Stomach (tissue), 8 donors: ENCODE measurements at regions not wholly inside any gene's neighbourhood (a gene's known extent, or its start where the extent isn't known, plus 50 kb on each side); places are given as distances from the start of the nearest gene placed in this dataset.

Experiments
- DNase-seq, 2 donors: peaks; one replicate each; pipeline versions ENCODE4 v3.0.0 to v3.0.0-alpha.2; 2013 to 2019
- H3K27ac ChIP-seq, 5 donors: fragments of 200-600 bp in 4 of 5; sonication (generic) in 4 of 5; one replicate each; pipeline ENCODE4 v1.5.1; 2013 to 2019; ENCODE audit warnings: mild to moderate bottlenecking in 1 of 5, moderate library complexity in 1 of 5
- H3K27me3 ChIP-seq, 3 donors: fragments of 200-600 bp; sonication (generic); one replicate each; pipeline ENCODE4 v1.5.1; 2017 to 2019; ENCODE audit warnings: mixed run types in 1 of 3
- H3K36me3 ChIP-seq, 4 donors: fragments of 200-600 bp; sonication (generic); 1 replicate in 3 of 4; 2 replicates in 1 of 4; pipeline ENCODE4 v1.5.1; 2016 to 2019
- H3K4me1 ChIP-seq, 4 donors: fragments of 200-600 bp; sonication (generic); one replicate each; pipeline ENCODE4 v1.5.1; 2016 to 2019
- H3K4me3 ChIP-seq, 4 donors: fragments of 200-600 bp; sonication (generic) in 3 of 4; one replicate each; pipeline ENCODE4 v1.5.1; 2016 to 2019; ENCODE audit warnings: mild to moderate bottlenecking in 1 of 4
- H3K9me3 ChIP-seq, 4 donors: fragments of 200-600 bp; sonication (generic); one replicate each; pipeline ENCODE4 v1.5.1; 2016 to 2019
- CTCF ChIP-seq, 7 experiments: fragments of 450-650 bp in 4 of 7; fragments of 200-600 bp in 3 of 7; sonication (generic) in 3 of 7; IDR thresholded peaks; one replicate each; pipeline ENCODE4 v1.5.1; 2016 to 2019; ENCODE audit warnings: antibody characterized with exemption in 7 of 7, control low read depth in 2 of 7, mild to moderate bottlenecking in 1 of 7
- EP300 ChIP-seq: sonication (generic); formaldehyde crosslinking; IDR thresholded peaks from one replicate; pipeline ENCODE4 v1.6.1; 2017; ENCODE audit warnings: antibody characterized with exemption
- POLR2A ChIP-seq, 4 donors: fragments of 450-650 bp; IDR thresholded peaks; one replicate each; pipeline ENCODE4 v1.6.1; 2016; ENCODE audit warnings: antibody characterized with exemption in 4 of 4, control low read depth in 2 of 4, mild to moderate bottlenecking in 1 of 4, moderate library complexity in 1 of 4
- POLR2AphosphoS5 ChIP-seq, 3 donors: sonication (generic); formaldehyde crosslinking; IDR thresholded peaks; one replicate each; pipeline ENCODE4 v1.6.1; 2016; ENCODE audit warnings: antibody characterized with exemption in 3 of 3
- WGBS, 5 donors: extraction: QIAGEN DNeasy Blood & Tissue Kit in 3 of 5; methylation state at CpG; one replicate each; pipeline versions ENCODE4 v1.1.5 to v1.1.7; 2013 to 2018; 5-methylcytosine and 5-hydroxymethylcytosine counted together
- intact Hi-C: fragments of 100-400 bp; cut with DNase I; formaldehyde crosslinking; loops from one replicate; pipeline ENCODE4 v1.15.1; 2023; ENCODE audit warnings: low total_unique reads
- donor health status: healthy with polysubstance abuse.
- donor health status: Bipolar disorder and iron deficiency.
- donor health status: healthy.

GRCh38 chr12:58301730-58302122 is 360.4 kb downstream of the ATP23 start:
- no peaks in the 10 kb centered on the region for H3K9me3 ChIP-seq
- intact Hi-C loops = no loop called here
- no peak overlapping the region for H3K27ac ChIP-seq
- H3K4me1 ChIP-seq = no peaks in the 10 kb centered on the region
- WGBS, 5 donors = 74 to 90% (median 81%) methylated on average over 4 of the region's 4 CpGs
- TF ChIP-seq EP300 (no peak), POLR2AphosphoS5 (IDR thresholded peaks at IDR 0.05) (no peak), POLR2A (IDR thresholded peaks at IDR 0.05) (no peak), CTCF (IDR thresholded peaks at IDR 0.05) (no peak)
- H3K27me3 ChIP-seq = no peaks in the 10 kb centered on the region
- H3K36me3 ChIP-seq = no peaks in the 10 kb centered on the region
- DNase-seq = no peak
- no peak overlapping the region for H3K4me3 ChIP-seq

- 31 to 58% (median 43%) methylated on average over 1 of the region's 1 CpG for WGBS, 5 donors
- H3K27me3 ChIP-seq = no peaks in the 10 kb centered on the region
- no peaks in the 10 kb centered on the region for H3K36me3 ChIP-seq
- no peaks in the 10 kb centered on the region for H3K4me1 ChIP-seq
- peaks cover 0 to 5% (median 2%) of the 10 kb centered on the region in 4 donors for H3K9me3 ChIP-seq
- intact Hi-C loops = no loop called here
- no peak overlapping the region for H3K4me3 ChIP-seq
- TF ChIP-seq POLR2AphosphoS5 (IDR thresholded peaks at IDR 0.05) (no peak), POLR2A (IDR thresholded peaks at IDR 0.05) (no peak), EP300 (no peak), CTCF (IDR thresholded peaks at IDR 0.05) (no peak)
- no peak overlapping the region for H3K27ac ChIP-seq
- DNase-seq = peak in 1 of 2 donors; percentile 44
These were observed 361.2 kb downstream of the ATP23 start for GRCh38 chr12:58302487-58303011.

DNA sequence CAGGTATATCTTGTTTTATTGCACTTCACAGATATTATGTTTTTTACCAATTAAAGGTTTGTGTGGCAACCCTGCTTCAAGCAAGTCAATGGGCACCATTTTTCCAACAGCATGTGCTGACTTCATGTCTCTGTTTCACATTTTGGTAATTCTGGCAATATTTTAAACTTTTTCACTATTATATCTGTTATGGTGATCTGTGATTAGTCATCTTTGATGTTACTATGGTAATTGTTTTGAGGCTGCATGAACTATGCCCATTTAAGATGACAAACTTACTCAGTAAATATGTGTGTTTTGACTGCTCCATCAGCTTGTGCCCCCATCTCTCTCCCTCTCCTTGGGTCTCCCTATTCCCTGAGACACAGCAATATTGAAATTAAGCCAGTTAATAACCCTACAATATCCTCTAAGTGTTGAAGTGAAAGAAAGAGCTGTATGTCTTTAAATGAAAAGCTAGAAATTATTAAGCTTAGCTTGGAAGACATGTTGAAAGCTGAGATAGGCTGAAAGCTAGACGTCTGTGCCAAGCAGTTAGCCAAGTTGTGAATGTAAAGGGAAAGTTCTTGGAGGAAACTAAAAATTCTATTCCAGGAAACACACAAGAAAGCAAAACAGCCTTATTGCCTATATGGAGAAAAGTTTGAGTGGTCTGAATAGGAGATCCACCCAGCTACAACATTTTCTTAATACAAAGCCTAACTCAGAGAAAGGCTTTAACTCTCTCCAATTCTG is 365.1 kb downstream of the ATP23 start:
- WGBS, 5 donors = 5 to 25% (median 18%) methylated on average over 1 of the region's 1 CpG
- Histone ChIP-seq H3K9me3 (peaks cover 0 to 5% (median 2%) of the 10 kb centered on the region in 4 donors), H3K4me1 (no peaks in the 10 kb centered on the region), H3K27ac (no peak overlapping the region), H3K4me3 (no peak overlapping the region), H3K27me3 (no peaks in the 10 kb centered on the region), H3K36me3 (no peaks in the 10 kb centered on the region)
- no peak for DNase-seq
- no peak for TF ChIP-seq POLR2AphosphoS5 (IDR thresholded peaks at IDR 0.05)
- no peak for TF ChIP-seq POLR2A (IDR thresholded peaks at IDR 0.05)
- TF ChIP-seq CTCF (IDR thresholded peaks at IDR 0.05) = no peak
- TF ChIP-seq EP300 = no peak
- intact Hi-C loops = no loop called here

DNA sequence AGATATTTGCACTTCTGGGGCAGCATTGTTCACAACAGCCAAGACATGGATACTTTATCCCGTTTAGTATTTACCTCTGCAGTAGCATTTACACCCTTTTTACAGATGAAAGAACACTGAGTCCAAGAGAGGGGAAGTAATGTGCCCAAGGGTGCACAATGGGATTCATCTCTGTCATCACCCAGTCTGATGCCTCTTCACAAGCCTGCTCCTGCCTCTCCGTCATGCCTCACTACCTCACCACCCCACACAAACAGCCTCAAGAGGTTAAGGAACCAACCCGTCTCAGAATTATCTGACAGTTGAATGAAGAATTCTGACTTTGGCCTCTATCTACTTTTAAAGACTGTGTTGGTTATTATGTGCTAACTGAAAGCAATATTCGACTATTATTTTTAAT is 368.4 kb downstream of the ATP23 start:
- no peaks in the 10 kb centered on the region for H3K27me3 ChIP-seq
- no peak for DNase-seq
- no peaks in the 10 kb centered on the region for H3K36me3 ChIP-seq
- H3K4me1 ChIP-seq = no peaks in the 10 kb centered on the region
- no peak for TF ChIP-seq EP300
- no peak for TF ChIP-seq CTCF (IDR thresholded peaks at IDR 0.05)
- no peak for TF ChIP-seq POLR2A (IDR thresholded peaks at IDR 0.05)
- no peak for TF ChIP-seq POLR2AphosphoS5 (IDR thresholded peaks at IDR 0.05)
- H3K9me3 ChIP-seq = peaks cover 0 to 5% (median 2%) of the 10 kb centered on the region in 4 donors
- intact Hi-C loops = no loop called here
- no peak overlapping the region for H3K4me3 ChIP-seq
- 79 to 85% (median 84%) methylated on average over 4 of the region's 4 CpGs for WGBS, 5 donors
- no peak overlapping the region for H3K27ac ChIP-seq
